ENCODE measurements at regions not wholly inside any gene's neighbourhood (a gene's known extent, or its start where the extent isn't known, plus 50 kb on each side); places are given as distances from the start of the nearest gene placed in this dataset.

DNA sequence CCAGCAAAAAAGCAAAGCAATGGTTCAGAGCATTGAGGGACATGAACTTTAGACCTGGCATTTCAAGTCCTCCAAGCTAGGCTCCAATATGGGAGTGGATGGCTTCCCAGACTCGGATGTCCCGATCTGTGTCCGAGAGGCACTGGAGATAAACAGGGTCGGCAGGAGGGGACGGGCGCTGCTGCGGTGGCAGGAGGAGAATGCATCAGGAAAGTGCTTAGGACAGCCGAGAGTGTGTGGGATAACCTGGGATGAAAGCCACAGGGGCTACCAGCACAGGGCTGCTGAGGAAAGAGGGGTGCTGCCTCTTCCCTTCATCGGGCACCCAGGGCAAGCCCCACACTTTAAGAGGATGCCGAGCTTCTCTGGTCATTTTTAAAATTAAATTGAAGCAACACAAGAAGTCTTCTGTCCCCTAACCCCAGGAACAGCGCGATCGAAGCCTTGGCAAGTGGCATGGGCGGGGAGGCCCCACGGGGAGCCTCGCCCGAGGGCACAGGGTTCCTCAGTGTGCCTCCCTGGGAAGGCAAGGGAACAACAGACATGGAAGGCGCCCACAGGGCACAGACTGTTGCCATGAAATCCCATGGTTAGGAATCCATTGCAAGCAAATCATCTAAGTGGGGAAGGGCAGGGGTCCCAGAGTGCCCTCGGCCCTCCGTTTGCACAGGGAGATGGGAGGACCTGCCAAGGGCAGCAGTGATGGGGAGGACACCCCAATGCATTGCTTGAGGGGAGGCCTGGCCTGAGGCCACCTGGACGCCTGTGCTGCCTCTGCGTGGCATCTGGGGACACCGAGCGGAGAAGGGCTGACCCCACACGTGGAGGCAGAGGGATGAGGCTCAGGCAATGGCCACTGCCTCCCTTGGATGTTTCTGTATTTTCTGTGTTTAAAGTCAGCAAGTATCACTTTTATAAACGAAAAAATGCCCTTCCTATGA lies 78.5 kb upstream of the GPC1 start:
- TF ChIP-seq, protein P1, sequence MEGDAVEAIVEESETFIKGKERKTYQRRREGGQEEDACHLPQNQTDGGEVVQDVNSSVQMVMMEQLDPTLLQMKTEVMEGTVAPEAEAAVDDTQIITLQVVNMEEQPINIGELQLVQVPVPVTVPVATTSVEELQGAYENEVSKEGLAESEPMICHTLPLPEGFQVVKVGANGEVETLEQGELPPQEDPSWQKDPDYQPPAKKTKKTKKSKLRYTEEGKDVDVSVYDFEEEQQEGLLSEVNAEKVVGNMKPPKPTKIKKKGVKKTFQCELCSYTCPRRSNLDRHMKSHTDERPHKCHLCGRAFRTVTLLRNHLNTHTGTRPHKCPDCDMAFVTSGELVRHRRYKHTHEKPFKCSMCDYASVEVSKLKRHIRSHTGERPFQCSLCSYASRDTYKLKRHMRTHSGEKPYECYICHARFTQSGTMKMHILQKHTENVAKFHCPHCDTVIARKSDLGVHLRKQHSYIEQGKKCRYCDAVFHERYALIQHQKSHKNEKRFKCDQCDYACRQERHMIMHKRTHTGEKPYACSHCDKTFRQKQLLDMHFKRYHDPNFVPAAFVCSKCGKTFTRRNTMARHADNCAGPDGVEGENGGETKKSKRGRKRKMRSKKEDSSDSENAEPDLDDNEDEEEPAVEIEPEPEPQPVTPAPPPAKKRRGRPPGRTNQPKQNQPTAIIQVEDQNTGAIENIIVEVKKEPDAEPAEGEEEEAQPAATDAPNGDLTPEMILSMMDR (conservative IDR thresholded peaks at IDR 0.05 in 1 of 2, IDR thresholded peaks at IDR 0.05 in 1 of 2; ENCODE audit: low read depth in 1 of 2, low read length in 2 of 2): no peak
- no peak for TF ChIP-seq EZH2 (IDR thresholded peaks at IDR 0.05; ENCODE audit: low read length, missing control alignments)
